ENCODE measurements at regions not wholly inside any gene's neighbourhood (a gene's known extent, or its start where the extent isn't known, plus 50 kb on each side); places are given as distances from the start of the nearest gene placed in this dataset.

- no peaks in the 10 kb centered on the region for H3K4me1 ChIP-seq (ENCODE audit: control insufficient read depth, extremely low read depth, insufficient read depth, low read length)
- H3K4me3 ChIP-seq (ENCODE audit: control insufficient read depth in 2 of 3, extremely low read depth in 1 of 3, insufficient read depth in 2 of 3, low read depth in 1 of 3, low read length in 3 of 3), result no peak overlapping the region
- H2AFZ ChIP-seq (ENCODE audit: control insufficient read depth, low read length), result no peak overlapping the region
- no peak for DNase-seq (ENCODE audit: low read depth, low spot score)
- H3K4me2 ChIP-seq (ENCODE audit: control insufficient read depth, extremely low read depth, insufficient read depth, low read depth, low read length), result no peak overlapping the region
- no peak overlapping the region for H3K9ac ChIP-seq (ENCODE audit: control insufficient read depth, extremely low read depth, insufficient read depth, low read length)
- H3K27ac ChIP-seq (ENCODE audit: control insufficient read depth, insufficient read depth, low read length), result no peak overlapping the region
- H4K20me1 ChIP-seq (ENCODE audit: control insufficient read depth, extremely low read depth, insufficient read depth, low read length), result no peaks in the 10 kb centered on the region
- H3K9me1 ChIP-seq (ENCODE audit: control insufficient read depth, extremely low read depth, insufficient read depth, low read length), result no peaks in the 10 kb centered on the region
- no peak for TF ChIP-seq CTCF (optimal IDR thresholded peaks at IDR 0.05 in 1 of 3, IDR thresholded peaks at IDR 0.05 in 1 of 3, conservative IDR thresholded peaks at IDR 0.05 in 1 of 3; ENCODE audit: extremely low read depth in 1 of 3, insufficient read depth in 2 of 3, low read length in 3 of 3)
- no peak for TF ChIP-seq EZH2 (IDR thresholded peaks at IDR 0.05; ENCODE audit: low read length)
- H3K9me3 ChIP-seq (ENCODE audit: control insufficient read depth, low read depth, low read length), result no peaks in the 10 kb centered on the region
- H3K27me3 ChIP-seq (ENCODE audit: control insufficient read depth, extremely low read depth, insufficient read depth, low read length), result no peaks in the 10 kb centered on the region
- dilution Hi-C loops (cut with MboI; ENCODE audit: extremely low pct_ligation_motif_present, low sequenced_read_pairs), result no loop called here
- H3K79me2 ChIP-seq (ENCODE audit: control insufficient read depth, insufficient read depth, low read length), result no peaks in the 10 kb centered on the region
- no peaks in the 10 kb centered on the region for H3K36me3 ChIP-seq (ENCODE audit: control insufficient read depth in 2 of 2, extremely low read depth in 1 of 2, insufficient read depth in 2 of 2, low read length in 2 of 2)
- no peak for FAIRE-seq
Observed at GRCh38 chr5:158277276-158277675, 418.3 kb upstream of the CLINT1 start.

DNA sequence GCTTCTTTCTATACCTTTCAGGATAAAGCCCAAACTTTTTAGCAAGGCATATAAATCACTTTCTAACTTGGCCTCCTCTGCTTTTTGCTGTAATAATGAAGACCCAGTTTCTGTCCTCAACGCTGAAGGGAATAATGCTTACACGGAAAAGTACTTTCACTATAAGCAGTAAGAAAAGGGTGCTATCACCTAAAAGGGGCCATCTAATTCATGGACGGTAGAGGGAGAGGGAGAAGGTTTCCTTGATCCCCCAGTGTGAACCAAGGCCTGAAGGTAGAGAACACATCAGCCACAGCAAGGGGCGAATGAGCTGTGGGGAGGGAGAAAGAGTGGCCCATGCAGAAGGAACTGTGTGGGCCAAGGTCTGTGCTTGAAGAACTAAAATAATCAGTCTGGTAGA is 417.7 kb upstream of the CLINT1 start:
- no peak overlapping the region for H3K9ac ChIP-seq (ENCODE audit: control insufficient read depth, extremely low read depth, insufficient read depth, low read length)

More for the DNA sequence above, 417.7 kb upstream of the CLINT1 start:
- Histone ChIP-seq H4K20me1 (ENCODE audit: control insufficient read depth, extremely low read depth, insufficient read depth, low read length) (no peaks in the 10 kb centered on the region), H3K36me3 (ENCODE audit: control insufficient read depth in 2 of 2, extremely low read depth in 1 of 2, insufficient read depth in 2 of 2, low read length in 2 of 2) (no peaks in the 10 kb centered on the region), H2AFZ (ENCODE audit: control insufficient read depth, low read length) (no peak overlapping the region), H3K9me3 (ENCODE audit: control insufficient read depth, low read depth, low read length) (no peaks in the 10 kb centered on the region), H3K4me3 (ENCODE audit: control insufficient read depth in 2 of 3, extremely low read depth in 1 of 3, insufficient read depth in 2 of 3, low read depth in 1 of 3, low read length in 3 of 3) (no peak overlapping the region), H3K79me2 (ENCODE audit: control insufficient read depth, insufficient read depth, low read length) (no peaks in the 10 kb centered on the region), H3K4me1 (ENCODE audit: control insufficient read depth, extremely low read depth, insufficient read depth, low read length) (no peaks in the 10 kb centered on the region), H3K9me1 (ENCODE audit: control insufficient read depth, extremely low read depth, insufficient read depth, low read length) (no peaks in the 10 kb centered on the region), H3K27me3 (ENCODE audit: control insufficient read depth, extremely low read depth, insufficient read depth, low read length) (no peaks in the 10 kb centered on the region), H3K27ac (ENCODE audit: control insufficient read depth, insufficient read depth, low read length) (no peak overlapping the region), H3K4me2 (ENCODE audit: control insufficient read depth, extremely low read depth, insufficient read depth, low read depth, low read length) (no peak overlapping the region)
- DNase-seq (ENCODE audit: low read depth, low spot score) (no peak), FAIRE-seq (no peak)
- dilution Hi-C loops (cut with MboI; ENCODE audit: extremely low pct_ligation_motif_present, low sequenced_read_pairs), result no loop called here
- TF ChIP-seq CTCF (optimal IDR thresholded peaks at IDR 0.05 in 1 of 3, IDR thresholded peaks at IDR 0.05 in 1 of 3, conservative IDR thresholded peaks at IDR 0.05 in 1 of 3; ENCODE audit: extremely low read depth in 1 of 3, insufficient read depth in 2 of 3, low read length in 3 of 3) (no peak), EZH2 (IDR thresholded peaks at IDR 0.05; ENCODE audit: low read length) (no peak)

Measured in keratinocyte (primary cell).